ENCODE measurements at regions not wholly inside any gene's neighbourhood (a gene's known extent, or its start where the extent isn't known, plus 50 kb on each side); places are given as distances from the start of the nearest gene placed in this dataset.

- Histone ChIP-seq H4K8ac (ENCODE audit: low read depth, low read length) (no peak overlapping the region), H2BK12ac (ENCODE audit: low read length) (no peak overlapping the region), H3K79me2 (ENCODE audit: control insufficient read depth, insufficient read depth, low read length, poor library complexity) (no peaks in the 10 kb centered on the region), H3K9me3 (ENCODE audit: insufficient read depth, low read depth, low read length) (no peaks in the 10 kb centered on the region), H3K36me3 (ENCODE audit: control insufficient read depth in 1 of 2, insufficient read depth in 2 of 2, low read length in 2 of 2) (no peaks in the 10 kb centered on the region), H2AK5ac (ENCODE audit: low read length) (no peak overlapping the region), H2AFZ (ENCODE audit: insufficient read depth, low read length, poor library complexity) (no peak overlapping the region), H3K79me1 (ENCODE audit: low read length) (no peaks in the 10 kb centered on the region), H3K18ac (ENCODE audit: low read length) (no peak overlapping the region), H2BK120ac (ENCODE audit: insufficient read depth, low read length, poor library complexity) (no peak overlapping the region), H3K27me3 (ENCODE audit: insufficient read depth, low read length) (no peaks in the 10 kb centered on the region), H3K4me1 (ENCODE audit: control insufficient read depth in 1 of 2, insufficient read depth in 2 of 2, low read length in 2 of 2) (no peaks in the 10 kb centered on the region), H3K27ac (ENCODE audit: low read depth, low read length) (no peak overlapping the region), H3K4me3 (ENCODE audit: low read depth, low read length) (no peak overlapping the region), H3K4ac (ENCODE audit: low read depth, low read length) (no peak overlapping the region), H3K23ac (ENCODE audit: low read length) (no peak overlapping the region), H2BK5ac (ENCODE audit: low read depth, low read length, poor library complexity) (no peak overlapping the region), H4K12ac (ENCODE audit: low read depth, low read length) (no peak overlapping the region), H4K91ac (ENCODE audit: low read depth, low read length) (no peak overlapping the region), H3K4me2 (ENCODE audit: low read length) (no peak overlapping the region), H3K9ac (ENCODE audit: low read length) (no peak overlapping the region), H3K14ac (ENCODE audit: low read length) (no peak overlapping the region)
- DNase-seq: no peak
- no CpG with 5 or more reads among the region's 3 CpGs for WGBS (ENCODE audit: extremely low coverage, insufficient coverage, insufficient read length)
Measured at GRCh38 chr1:221900678-221901077, 158.8 kb upstream of the DUSP10 start.

GRCh38 chr1:221897321-221897721 is 155.4 kb upstream of the DUSP10 start:
- Histone ChIP-seq H3K4ac (ENCODE audit: low read depth, low read length) (no peak overlapping the region), H4K12ac (ENCODE audit: low read depth, low read length) (no peak overlapping the region), H2AFZ (ENCODE audit: insufficient read depth, low read length, poor library complexity) (no peak overlapping the region), H3K79me2 (ENCODE audit: control insufficient read depth, insufficient read depth, low read length, poor library complexity) (no peaks in the 10 kb centered on the region), H3K79me1 (ENCODE audit: low read length) (no peaks in the 10 kb centered on the region), H4K91ac (ENCODE audit: low read depth, low read length) (no peak overlapping the region), H3K9ac (ENCODE audit: low read length) (no peak overlapping the region), H3K23ac (ENCODE audit: low read length) (no peak overlapping the region), H3K14ac (ENCODE audit: low read length) (no peak overlapping the region), H3K27ac (ENCODE audit: low read depth, low read length) (no peak overlapping the region), H2BK5ac (ENCODE audit: low read depth, low read length, poor library complexity) (no peak overlapping the region), H3K18ac (ENCODE audit: low read length) (no peak overlapping the region), H3K27me3 (ENCODE audit: insufficient read depth, low read length) (no peaks in the 10 kb centered on the region), H3K9me3 (ENCODE audit: insufficient read depth, low read depth, low read length) (no peaks in the 10 kb centered on the region), H3K36me3 (ENCODE audit: control insufficient read depth in 1 of 2, insufficient read depth in 2 of 2, low read length in 2 of 2) (no peaks in the 10 kb centered on the region), H3K4me1 (ENCODE audit: control insufficient read depth in 1 of 2, insufficient read depth in 2 of 2, low read length in 2 of 2) (no peaks in the 10 kb centered on the region), H2BK12ac (ENCODE audit: low read length) (no peak overlapping the region), H2BK120ac (ENCODE audit: insufficient read depth, low read length, poor library complexity) (no peak overlapping the region), H3K4me3 (ENCODE audit: low read depth, low read length) (no peak overlapping the region), H4K8ac (ENCODE audit: low read depth, low read length) (no peak overlapping the region), H3K4me2 (ENCODE audit: low read length) (no peak overlapping the region), H2AK5ac (ENCODE audit: low read length) (no peak overlapping the region)
- DNase-seq: no peak
- WGBS (ENCODE audit: extremely low coverage, insufficient coverage, insufficient read length): no CpG with 5 or more reads among the region's 3 CpGs

- no peak overlapping the region for H4K12ac ChIP-seq (ENCODE audit: low read depth, low read length)
- no peak overlapping the region for H3K9ac ChIP-seq (ENCODE audit: low read length)
- no peaks in the 10 kb centered on the region for H3K79me2 ChIP-seq (ENCODE audit: control insufficient read depth, insufficient read depth, low read length, poor library complexity)
- H3K27ac ChIP-seq (ENCODE audit: low read depth, low read length): no peak overlapping the region
- no peak overlapping the region for H2BK120ac ChIP-seq (ENCODE audit: insufficient read depth, low read length, poor library complexity)
- no peaks in the 10 kb centered on the region for H3K79me1 ChIP-seq (ENCODE audit: low read length)
- H3K4me3 ChIP-seq (ENCODE audit: low read depth, low read length): no peak overlapping the region
- no peak overlapping the region for H3K18ac ChIP-seq (ENCODE audit: low read length)
- no peak for DNase-seq
- H3K4me1 ChIP-seq (ENCODE audit: control insufficient read depth in 1 of 2, insufficient read depth in 2 of 2, low read length in 2 of 2): no peaks in the 10 kb centered on the region
- H3K4me2 ChIP-seq (ENCODE audit: low read length): no peak overlapping the region
- H2AK5ac ChIP-seq (ENCODE audit: low read length): no peak overlapping the region
- no peak overlapping the region for H3K4ac ChIP-seq (ENCODE audit: low read depth, low read length)
- H3K9me3 ChIP-seq (ENCODE audit: insufficient read depth, low read depth, low read length): peaks cover 3% of the 10 kb centered on the region
- WGBS (ENCODE audit: extremely low coverage, insufficient coverage, insufficient read length): no CpG with 5 or more reads among the region's 1 CpG
- H3K23ac ChIP-seq (ENCODE audit: low read length): no peak overlapping the region
- H3K36me3 ChIP-seq (ENCODE audit: control insufficient read depth in 1 of 2, insufficient read depth in 2 of 2, low read length in 2 of 2): no peaks in the 10 kb centered on the region
- no peak overlapping the region for H2BK5ac ChIP-seq (ENCODE audit: low read depth, low read length, poor library complexity)
- no peaks in the 10 kb centered on the region for H3K27me3 ChIP-seq (ENCODE audit: insufficient read depth, low read length)
- no peak overlapping the region for H3K14ac ChIP-seq (ENCODE audit: low read length)
- H4K91ac ChIP-seq (ENCODE audit: low read depth, low read length): no peak overlapping the region
- no peak overlapping the region for H2BK12ac ChIP-seq (ENCODE audit: low read length)
- no peak overlapping the region for H2AFZ ChIP-seq (ENCODE audit: insufficient read depth, low read length, poor library complexity)
- no peak overlapping the region for H4K8ac ChIP-seq (ENCODE audit: low read depth, low read length)
Measured at GRCh38 chr1:221892301-221892830, 150.5 kb upstream of the DUSP10 start.

- WGBS (ENCODE audit: extremely low coverage, insufficient coverage, insufficient read length): no CpG with 5 or more reads among the region's 1 CpG
- no peak overlapping the region for H4K12ac ChIP-seq (ENCODE audit: low read depth, low read length)
- H4K8ac ChIP-seq (ENCODE audit: low read depth, low read length): no peak overlapping the region
- no peak overlapping the region for H3K4ac ChIP-seq (ENCODE audit: low read depth, low read length)
- no peak overlapping the region for H4K91ac ChIP-seq (ENCODE audit: low read depth, low read length)
- no peak overlapping the region for H2BK12ac ChIP-seq (ENCODE audit: low read length)
- no peak overlapping the region for H3K18ac ChIP-seq (ENCODE audit: low read length)
- no peak overlapping the region for H2AK5ac ChIP-seq (ENCODE audit: low read length)
- H3K9ac ChIP-seq (ENCODE audit: low read length): no peak overlapping the region
- no peaks in the 10 kb centered on the region for H3K36me3 ChIP-seq (ENCODE audit: control insufficient read depth in 1 of 2, insufficient read depth in 2 of 2, low read length in 2 of 2)
- H2BK5ac ChIP-seq (ENCODE audit: low read depth, low read length, poor library complexity): no peak overlapping the region
- H3K79me2 ChIP-seq (ENCODE audit: control insufficient read depth, insufficient read depth, low read length, poor library complexity): no peaks in the 10 kb centered on the region
- no peak overlapping the region for H3K27ac ChIP-seq (ENCODE audit: low read depth, low read length)
- no peaks in the 10 kb centered on the region for H3K79me1 ChIP-seq (ENCODE audit: low read length)
- peaks cover 3 to 4% of the 10 kb centered on the region in 2 experiments for H3K4me1 ChIP-seq (ENCODE audit: control insufficient read depth in 1 of 2, insufficient read depth in 2 of 2, low read length in 2 of 2)
- H3K14ac ChIP-seq (ENCODE audit: low read length): no peak overlapping the region
- H3K9me3 ChIP-seq (ENCODE audit: insufficient read depth, low read depth, low read length): peaks cover 3% of the 10 kb centered on the region
- H2BK120ac ChIP-seq (ENCODE audit: insufficient read depth, low read length, poor library complexity): no peak overlapping the region
- H3K4me3 ChIP-seq (ENCODE audit: low read depth, low read length): no peak overlapping the region
- no peak overlapping the region for H3K23ac ChIP-seq (ENCODE audit: low read length)
- H3K4me2 ChIP-seq (ENCODE audit: low read length): no peak overlapping the region
- H2AFZ ChIP-seq (ENCODE audit: insufficient read depth, low read length, poor library complexity): no peak overlapping the region
- peak; percentile 50 to 61 for DNase-seq
- H3K27me3 ChIP-seq (ENCODE audit: insufficient read depth, low read length): no peaks in the 10 kb centered on the region
Measured at GRCh38 chr1:221891708-221892107, 149.8 kb upstream of the DUSP10 start.
